NCI-H1092 (cell line): ENCODE measurements at regions not wholly inside any gene's neighbourhood (a gene's known extent, or its start where the extent isn't known, plus 50 kb on each side); places are given as distances from the start of the nearest gene placed in this dataset.

Source experiments
- DNase-seq: peaks from one replicate; lab custom pipeline; 2025; lab: John Stamatoyannopoulos, UW

GRCh38 chr2:53259395-53260009, 508.1 kb upstream of the CHAC2 start:
- DNase-seq, result no peak

- DNase-seq, result no peak
Measured at GRCh38 chr2:53257287-53257686, 510.3 kb upstream of the CHAC2 start.

- DNase-seq, result no peak
Measured at GRCh38 chr2:53253244-53253643, 514.4 kb upstream of the CHAC2 start.

- no peak for DNase-seq
Measured at GRCh38 chr2:53252115-53252514, 515.5 kb upstream of the CHAC2 start.

- no peak for DNase-seq
Measured at GRCh38 chr2:53247956-53248735, 519.5 kb upstream of the CHAC2 start.

GRCh38 chr2:53243430-53243829, 524.2 kb upstream of the CHAC2 start:
- DNase-seq, result no peak

GRCh38 chr2:53242090-53242489, 525.5 kb upstream of the CHAC2 start:
- DNase-seq, result no peak

GRCh38 chr2:53235836-53236582, 531.6 kb upstream of the CHAC2 start:
- no peak for DNase-seq

- no peak for DNase-seq
Measured at GRCh38 chr2:53234548-53234903, 533.1 kb upstream of the CHAC2 start.

- no peak for DNase-seq
Measured at GRCh38 chr2:53233759-53234547, 533.7 kb upstream of the CHAC2 start.

GRCh38 chr2:53231908-53232307, 535.7 kb upstream of the CHAC2 start:
- DNase-seq, result no peak

GRCh38 chr2:53230691-53231090, 536.9 kb upstream of the CHAC2 start:
- no peak for DNase-seq

GRCh38 chr2:53227535-53227934, 540.1 kb upstream of the CHAC2 start:
- no peak for DNase-seq

- no peak for DNase-seq
Measured at GRCh38 chr2:53220969-53221368, 546.6 kb upstream of the CHAC2 start.

- no peak for DNase-seq
Measured at GRCh38 chr2:53217250-53217649, 550.4 kb upstream of the CHAC2 start.

- no peak for DNase-seq
Measured at GRCh38 chr2:53216805-53217204, 550.8 kb upstream of the CHAC2 start.

- no peak for DNase-seq
Measured at GRCh38 chr2:53212576-53212975, 555.0 kb upstream of the CHAC2 start.

GRCh38 chr2:53211201-53211774, 556.3 kb upstream of the CHAC2 start:
- no peak for DNase-seq

- DNase-seq, result no peak
Measured at GRCh38 chr2:53210538-53210937, 557.1 kb upstream of the CHAC2 start.

GRCh38 chr2:53209679-53210458, 557.7 kb upstream of the CHAC2 start:
- no peak for DNase-seq

- DNase-seq, result no peak
Measured at GRCh38 chr2:53208815-53209214, 558.8 kb upstream of the CHAC2 start.
